ENCODE measurements at regions not wholly inside any gene's neighbourhood (a gene's known extent, or its start where the extent isn't known, plus 50 kb on each side); places are given as distances from the start of the nearest gene placed in this dataset.

DNA sequence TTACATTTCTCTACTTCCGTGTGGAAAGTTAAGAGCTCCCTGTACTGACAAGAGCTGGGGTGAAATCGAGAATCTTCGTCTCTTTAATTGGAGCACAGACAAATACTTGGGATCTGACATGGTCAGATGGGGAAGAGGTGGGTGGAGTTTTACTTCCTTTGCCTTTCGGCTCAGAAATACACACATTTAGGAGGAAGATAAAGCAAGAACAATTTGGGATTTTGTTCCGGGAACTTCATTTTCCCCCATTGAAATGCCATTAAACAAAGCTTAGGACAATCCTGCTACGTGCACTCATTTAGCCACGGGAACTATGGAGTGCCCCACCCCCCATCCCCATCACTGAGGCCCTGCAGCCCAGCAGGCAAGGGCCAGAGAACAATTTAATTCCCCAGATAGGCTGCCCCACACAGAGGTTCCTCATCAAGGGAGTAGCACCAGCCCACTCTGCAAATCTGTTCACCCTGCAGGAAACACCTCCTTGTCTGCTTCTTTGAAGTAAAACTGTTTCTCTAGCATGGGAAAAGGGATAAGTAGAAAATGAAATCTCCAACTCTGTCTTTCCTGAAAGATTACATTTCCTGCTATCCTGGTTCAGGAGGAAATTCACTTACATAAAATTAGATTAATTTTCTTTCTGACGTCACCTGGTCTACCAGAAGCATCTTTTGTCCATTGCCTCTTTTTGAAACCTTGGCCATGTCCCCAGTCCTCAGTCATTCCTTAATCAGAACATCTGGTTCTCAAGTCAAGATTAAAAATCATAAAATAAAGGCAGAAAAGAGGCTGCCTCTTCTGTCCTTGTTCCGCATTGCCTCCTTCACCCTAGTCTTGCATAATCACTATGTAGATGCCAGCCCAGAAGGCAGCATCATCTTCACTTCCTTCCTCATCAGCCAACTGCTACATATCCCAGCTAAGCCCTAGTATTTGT is 206.4 kb downstream of the ENC1 start:
- intact Hi-C loops (cut with micrococcal nuclease) = no loop called here
- POLR2A ChIA-PET = interaction anchor here (0.5 kb wide), 1 partner anchor 208 kb away, joined by 7 read pairs; no protein-coding TSS in a partner anchor
- CTCF ChIA-PET = no interaction called here
- Mint-ChIP-seq H3K9me3 (peaks cover 2% of the 10 kb centered on the region), H3K27ac (no peak overlapping the region), H3K4me3 (no peak overlapping the region), H3K36me3 (ENCODE audit: low read depth) (no peaks in the 10 kb centered on the region), H3K4me1 (peaks cover 8% of the 10 kb centered on the region), H3K27me3 (peaks cover 16% of the 10 kb centered on the region)
- TF ChIP-seq, protein P1, sequence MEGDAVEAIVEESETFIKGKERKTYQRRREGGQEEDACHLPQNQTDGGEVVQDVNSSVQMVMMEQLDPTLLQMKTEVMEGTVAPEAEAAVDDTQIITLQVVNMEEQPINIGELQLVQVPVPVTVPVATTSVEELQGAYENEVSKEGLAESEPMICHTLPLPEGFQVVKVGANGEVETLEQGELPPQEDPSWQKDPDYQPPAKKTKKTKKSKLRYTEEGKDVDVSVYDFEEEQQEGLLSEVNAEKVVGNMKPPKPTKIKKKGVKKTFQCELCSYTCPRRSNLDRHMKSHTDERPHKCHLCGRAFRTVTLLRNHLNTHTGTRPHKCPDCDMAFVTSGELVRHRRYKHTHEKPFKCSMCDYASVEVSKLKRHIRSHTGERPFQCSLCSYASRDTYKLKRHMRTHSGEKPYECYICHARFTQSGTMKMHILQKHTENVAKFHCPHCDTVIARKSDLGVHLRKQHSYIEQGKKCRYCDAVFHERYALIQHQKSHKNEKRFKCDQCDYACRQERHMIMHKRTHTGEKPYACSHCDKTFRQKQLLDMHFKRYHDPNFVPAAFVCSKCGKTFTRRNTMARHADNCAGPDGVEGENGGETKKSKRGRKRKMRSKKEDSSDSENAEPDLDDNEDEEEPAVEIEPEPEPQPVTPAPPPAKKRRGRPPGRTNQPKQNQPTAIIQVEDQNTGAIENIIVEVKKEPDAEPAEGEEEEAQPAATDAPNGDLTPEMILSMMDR (IDR thresholded peaks at IDR 0.05) = no peak
- ATAC-seq (ENCODE audit: low read depth) = no peak
- DNase-seq = no peak

DNA sequence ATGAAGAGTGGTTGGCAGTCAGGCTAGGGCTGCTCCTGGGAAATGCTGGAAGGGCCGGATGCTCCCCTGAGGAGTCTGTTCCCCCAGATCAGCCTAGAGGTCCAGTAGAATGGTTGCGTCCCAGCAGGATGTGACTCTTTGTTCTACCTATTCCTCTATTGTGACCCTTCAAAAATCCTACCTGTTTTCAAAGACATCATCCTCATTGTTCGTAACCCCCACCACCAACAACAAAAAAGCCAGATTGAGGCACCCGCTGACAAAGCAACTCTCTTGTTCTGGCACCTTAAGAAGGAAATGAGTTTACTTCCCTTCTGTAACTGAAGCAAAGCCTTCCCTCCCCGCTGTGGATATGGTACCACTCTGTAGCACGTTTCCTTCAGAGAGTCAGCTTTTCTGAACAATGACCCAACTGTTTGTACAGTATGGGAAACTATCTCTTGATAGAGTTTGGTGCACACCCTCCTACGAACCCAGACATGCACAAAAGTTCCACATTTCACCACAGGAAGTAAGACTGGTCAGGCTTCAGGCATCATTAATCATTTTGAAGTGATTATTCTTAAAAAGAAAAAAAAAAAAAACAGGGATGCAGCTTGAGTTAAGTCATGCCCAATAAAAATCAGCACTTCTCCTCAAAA is 207.2 kb downstream of the ENC1 start:
- ATAC-seq (ENCODE audit: low read depth) = no peak
- no peak for DNase-seq
- Mint-ChIP-seq H3K4me3 (no peak overlapping the region), H3K4me1 (peaks cover 8% of the 10 kb centered on the region), H3K27ac (no peak overlapping the region), H3K36me3 (ENCODE audit: low read depth) (no peaks in the 10 kb centered on the region), H3K27me3 (peaks cover 16% of the 10 kb centered on the region), H3K9me3 (peaks cover 2% of the 10 kb centered on the region)
- intact Hi-C loops (cut with micrococcal nuclease) = no loop called here
- POLR2A ChIA-PET = interaction anchor here (0.5 kb wide), 1 partner anchor 207 kb away, joined by 7 read pairs; no protein-coding TSS in a partner anchor
- TF ChIP-seq, protein P1 (IDR thresholded peaks at IDR 0.05) = no peak
- CTCF ChIA-PET = no interaction called here

DNA sequence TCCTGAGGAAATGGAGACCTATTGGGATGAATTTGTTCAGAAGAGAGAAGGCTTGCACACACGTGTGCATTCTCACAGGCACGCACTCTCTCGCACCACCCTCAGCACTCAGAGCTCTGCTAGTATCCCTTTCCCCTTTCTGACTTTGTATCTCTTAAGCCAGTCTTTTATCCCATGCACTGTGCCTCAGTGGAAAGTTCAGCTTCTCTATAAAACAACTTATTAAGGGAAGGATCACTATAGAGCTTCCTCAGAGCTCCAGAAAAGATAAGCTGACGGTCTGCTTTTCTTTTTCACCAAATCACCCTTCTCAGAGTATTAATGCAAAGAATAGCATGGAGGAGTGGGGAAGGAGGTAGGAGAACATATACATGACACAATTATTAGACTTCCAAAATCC is 207.8 kb downstream of the ENC1 start:
- DNase-seq = no peak
- ChIA-PET POLR2A (no interaction called here), CTCF (no interaction called here)
- Mint-ChIP-seq H3K4me1 (peaks cover 8% of the 10 kb centered on the region), H3K27me3 (peaks cover 16% of the 10 kb centered on the region), H3K9me3 (peaks cover 2% of the 10 kb centered on the region), H3K4me3 (no peak overlapping the region), H3K36me3 (ENCODE audit: low read depth) (no peaks in the 10 kb centered on the region), H3K27ac (no peak overlapping the region)
- TF ChIP-seq, protein P1 (IDR thresholded peaks at IDR 0.05) = no peak
- no peak for ATAC-seq (ENCODE audit: low read depth)
- intact Hi-C loops (cut with micrococcal nuclease) = no loop called here

DNA sequence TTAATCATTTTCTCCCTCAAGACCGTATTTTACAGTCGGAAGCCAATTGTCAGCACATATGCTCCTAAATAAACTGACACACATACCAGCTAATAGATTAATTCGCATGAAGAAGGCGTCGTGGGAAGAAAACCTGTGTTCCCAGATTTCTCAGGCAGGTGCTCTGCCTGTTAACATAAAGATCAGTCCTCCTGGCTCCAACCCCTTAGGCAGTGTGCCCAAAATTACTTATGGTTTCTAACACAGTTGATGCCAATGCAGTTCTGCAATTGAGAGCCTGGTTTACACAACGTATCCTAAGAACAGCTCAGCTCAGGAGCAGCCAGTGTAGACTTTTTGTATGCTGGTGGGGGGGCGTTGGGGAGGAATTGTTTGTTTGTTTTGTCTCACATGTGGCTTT is 208.3 kb downstream of the ENC1 start:
- intact Hi-C loops (cut with micrococcal nuclease) = no loop called here
- Mint-ChIP-seq H3K4me1 (peaks cover 8% of the 10 kb centered on the region), H3K9me3 (peaks cover under 1% of the 10 kb centered on the region), H3K27ac (no peak overlapping the region), H3K4me3 (no peak overlapping the region), H3K27me3 (peaks cover 16% of the 10 kb centered on the region), H3K36me3 (ENCODE audit: low read depth) (no peaks in the 10 kb centered on the region)
- CTCF ChIA-PET = no interaction called here
- no peak for ATAC-seq (ENCODE audit: low read depth)
- POLR2A ChIA-PET = no interaction called here
- no peak for DNase-seq
- TF ChIP-seq, protein P1 (IDR thresholded peaks at IDR 0.05) = no peak

DNA sequence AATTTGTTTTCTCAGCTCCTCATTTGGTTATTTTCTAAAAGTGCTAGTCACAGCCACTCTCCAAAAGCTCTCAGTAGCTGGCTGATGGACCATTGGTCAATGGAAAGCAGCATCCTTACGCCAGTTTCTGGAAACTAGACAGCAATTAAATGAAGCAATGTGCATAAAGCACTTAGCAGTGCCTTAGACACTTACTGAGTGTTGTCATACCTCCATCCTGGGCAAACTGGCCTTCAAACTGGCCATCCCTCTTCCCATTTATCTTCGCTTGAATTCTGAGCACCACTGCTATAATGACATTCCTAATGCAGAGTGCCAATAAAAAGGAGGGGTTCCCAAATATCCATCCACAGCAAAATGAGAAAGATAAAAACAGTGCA is 209.2 kb downstream of the ENC1 start:
- Mint-ChIP-seq H3K36me3 (ENCODE audit: low read depth) (no peaks in the 10 kb centered on the region), H3K9me3 (no peaks in the 10 kb centered on the region), H3K4me3 (no peak overlapping the region), H3K27ac (no peak overlapping the region), H3K27me3 (peaks cover 14% of the 10 kb centered on the region), H3K4me1 (peaks cover 8% of the 10 kb centered on the region)
- ATAC-seq (ENCODE audit: low read depth) = no peak
- ChIA-PET CTCF (no interaction called here), POLR2A (no interaction called here)
- no peak for DNase-seq
- TF ChIP-seq, protein P1 (IDR thresholded peaks at IDR 0.05) = no peak
- intact Hi-C loops (cut with micrococcal nuclease) = no loop called here

Data from activated B cell treated with CpG ODN at 0.5 μM for 24 hours (primary cell).